Neutrophil (primary cell): ENCODE measurements at regions not wholly inside any gene's neighbourhood (a gene's known extent, or its start where the extent isn't known, plus 50 kb on each side); places are given as distances from the start of the nearest gene placed in this dataset.

ENCODE experiments used
- H3K27ac ChIP-seq: fragments of 200-600 bp; sonication (generic); 2 replicates; pipeline ENCODE4 v1.5.1; 2016; ENCODE audit warnings: mild to moderate bottlenecking, moderate library complexity
- H3K27me3 ChIP-seq: fragments of 200-600 bp; sonication (generic); 2 replicates; pipeline ENCODE4 v1.6.0; 2016; ENCODE audit warnings: mild to moderate bottlenecking
- H3K36me3 ChIP-seq: fragments of 200-600 bp; sonication (generic); 2 replicates; pipeline ENCODE4 v1.5.1; 2017
- H3K4me1 ChIP-seq, 2 experiments: fragments of 200-600 bp in 1 of 2; sonication (generic) in 1 of 2; 1 replicate in 1 of 2; 2 replicates in 1 of 2; pipeline versions ENCODE4 v1.5.1 to v1.6.1; 2013 to 2016; ENCODE audit warnings: low read depth in 1 of 2, low read length in 1 of 2, mild to moderate bottlenecking in 1 of 2, moderate library complexity in 1 of 2; ENCODE audit not compliant: control insufficient read depth in 1 of 2, insufficient read depth in 1 of 2
- H3K4me3 ChIP-seq, 2 experiments: fragments of 200-600 bp in 1 of 2; sonication (generic) in 1 of 2; 1 replicate in 1 of 2; 2 replicates in 1 of 2; pipeline ENCODE4 v1.5.1; 2013 to 2016; ENCODE audit warnings: low read depth in 1 of 2, low read length in 1 of 2, mild to moderate bottlenecking in 1 of 2, moderate library complexity in 1 of 2
- H3K9me3 ChIP-seq: fragments of 200-600 bp; sonication (generic); 2 replicates; pipeline ENCODE4 v1.5.1; 2016
- CTCF ChIP-seq: fragments of 200-600 bp; sonication (generic); IDR thresholded peaks from 2 replicates; pipeline ENCODE4 v1.5.1; 2016; ENCODE audit warnings: antibody characterized with exemption

GRCh38 chr4:11900359-11900758 is 471.7 kb upstream of the HS3ST1 start:
- Histone ChIP-seq H3K4me1 (no peaks in the 10 kb centered on the region), H3K9me3 (no peaks in the 10 kb centered on the region), H3K27ac (no peak overlapping the region), H3K36me3 (no peaks in the 10 kb centered on the region), H3K4me3 (no peak overlapping the region), H3K27me3 (no peaks in the 10 kb centered on the region)
- no peak for TF ChIP-seq CTCF

- no peak overlapping the region for H3K4me3 ChIP-seq
- H3K4me1 ChIP-seq: no peaks in the 10 kb centered on the region
- H3K27me3 ChIP-seq: no peaks in the 10 kb centered on the region
- no peak overlapping the region for H3K27ac ChIP-seq
- H3K36me3 ChIP-seq: no peaks in the 10 kb centered on the region
- no peak for TF ChIP-seq CTCF
- no peaks in the 10 kb centered on the region for H3K9me3 ChIP-seq
Measured at GRCh38 chr4:11898796-11899195, 470.1 kb upstream of the HS3ST1 start.

GRCh38 chr4:11895766-11896165 is 467.1 kb upstream of the HS3ST1 start:
- Histone ChIP-seq H3K36me3 (no peaks in the 10 kb centered on the region), H3K4me3 (no peak overlapping the region), H3K9me3 (no peaks in the 10 kb centered on the region), H3K27me3 (no peaks in the 10 kb centered on the region), H3K4me1 (no peaks in the 10 kb centered on the region), H3K27ac (no peak overlapping the region)
- TF ChIP-seq CTCF: no peak

GRCh38 chr4:11894977-11895376 is 466.3 kb upstream of the HS3ST1 start:
- Histone ChIP-seq H3K27ac (no peak overlapping the region), H3K27me3 (no peaks in the 10 kb centered on the region), H3K9me3 (no peaks in the 10 kb centered on the region), H3K4me3 (no peak overlapping the region), H3K4me1 (no peaks in the 10 kb centered on the region), H3K36me3 (no peaks in the 10 kb centered on the region)
- TF ChIP-seq CTCF: no peak

- Histone ChIP-seq H3K4me3 (no peak overlapping the region), H3K27ac (no peak overlapping the region), H3K36me3 (no peaks in the 10 kb centered on the region), H3K27me3 (no peaks in the 10 kb centered on the region), H3K9me3 (no peaks in the 10 kb centered on the region), H3K4me1 (no peaks in the 10 kb centered on the region)
- TF ChIP-seq CTCF: no peak
Measured at GRCh38 chr4:11894221-11894620, 465.5 kb upstream of the HS3ST1 start.

GRCh38 chr4:11889099-11889498 is 460.4 kb upstream of the HS3ST1 start:
- H3K36me3 ChIP-seq: no peaks in the 10 kb centered on the region
- H3K4me3 ChIP-seq: no peak overlapping the region
- H3K4me1 ChIP-seq: no peaks in the 10 kb centered on the region
- H3K27ac ChIP-seq: no peak overlapping the region
- H3K9me3 ChIP-seq: no peaks in the 10 kb centered on the region
- H3K27me3 ChIP-seq: no peaks in the 10 kb centered on the region
- TF ChIP-seq CTCF: no peak
